ENCODE measurements at regions not wholly inside any gene's neighbourhood (a gene's known extent, or its start where the extent isn't known, plus 50 kb on each side); places are given as distances from the start of the nearest gene placed in this dataset.

GRCh38 chr2:21944536-21944935, 820.8 kb downstream of the TDRD15 start:
- Mint-ChIP-seq H3K4me3 (no peak overlapping the region), H3K36me3 (ENCODE audit: low read depth) (no peaks in the 10 kb centered on the region), H3K27me3 (ENCODE audit: low read depth) (no peaks in the 10 kb centered on the region), H3K27ac (ENCODE audit: unreplicated experiment) (no peak overlapping the region), H3K9me3 (no peaks in the 10 kb centered on the region), H3K4me1 (no peaks in the 10 kb centered on the region)
- TF ChIP-seq CTCF (conservative IDR thresholded peaks at IDR 0.05): no peak
- DNase-seq (ENCODE audit: low read depth, low spot score): no peak

GRCh38 chr2:21945658-21946057, 821.9 kb downstream of the TDRD15 start:
- Mint-ChIP-seq H3K27me3 (ENCODE audit: low read depth) (no peaks in the 10 kb centered on the region), H3K4me3 (no peak overlapping the region), H3K27ac (ENCODE audit: unreplicated experiment) (no peak overlapping the region), H3K36me3 (ENCODE audit: low read depth) (no peaks in the 10 kb centered on the region), H3K4me1 (no peaks in the 10 kb centered on the region), H3K9me3 (no peaks in the 10 kb centered on the region)
- TF ChIP-seq CTCF (conservative IDR thresholded peaks at IDR 0.05): no peak
- DNase-seq (ENCODE audit: low read depth, low spot score): no peak

GRCh38 chr2:21947046-21947445, 823.3 kb downstream of the TDRD15 start:
- TF ChIP-seq CTCF (conservative IDR thresholded peaks at IDR 0.05): no peak
- Mint-ChIP-seq H3K9me3 (no peaks in the 10 kb centered on the region), H3K36me3 (ENCODE audit: low read depth) (no peaks in the 10 kb centered on the region), H3K27ac (ENCODE audit: unreplicated experiment) (no peak overlapping the region), H3K4me3 (no peak overlapping the region), H3K27me3 (ENCODE audit: low read depth) (no peaks in the 10 kb centered on the region), H3K4me1 (no peaks in the 10 kb centered on the region)
- DNase-seq (ENCODE audit: low read depth, low spot score): no peak

- DNase-seq (ENCODE audit: low read depth, low spot score): no peak
- H3K36me3 Mint-ChIP-seq (ENCODE audit: low read depth): no peaks in the 10 kb centered on the region
- no peak for TF ChIP-seq CTCF (conservative IDR thresholded peaks at IDR 0.05)
- H3K27ac Mint-ChIP-seq (ENCODE audit: unreplicated experiment): no peak overlapping the region
- no peaks in the 10 kb centered on the region for H3K4me1 Mint-ChIP-seq
- H3K9me3 Mint-ChIP-seq: no peaks in the 10 kb centered on the region
- no peaks in the 10 kb centered on the region for H3K27me3 Mint-ChIP-seq (ENCODE audit: low read depth)
- no peak overlapping the region for H3K4me3 Mint-ChIP-seq
Measured at GRCh38 chr2:21966139-21966538, 842.4 kb downstream of the TDRD15 start.

- Mint-ChIP-seq H3K9me3 (no peaks in the 10 kb centered on the region), H3K27me3 (ENCODE audit: low read depth) (peaks cover 4% of the 10 kb centered on the region), H3K36me3 (ENCODE audit: low read depth) (no peaks in the 10 kb centered on the region), H3K4me3 (no peak overlapping the region), H3K4me1 (no peaks in the 10 kb centered on the region), H3K27ac (ENCODE audit: unreplicated experiment) (no peak overlapping the region)
- no peak for DNase-seq (ENCODE audit: low read depth, low spot score)
- no peak for TF ChIP-seq CTCF (conservative IDR thresholded peaks at IDR 0.05)
Measured at GRCh38 chr2:21970971-21971370, 847.2 kb downstream of the TDRD15 start.

- Mint-ChIP-seq H3K36me3 (ENCODE audit: low read depth) (no peaks in the 10 kb centered on the region), H3K27me3 (ENCODE audit: low read depth) (peaks cover 9% of the 10 kb centered on the region), H3K27ac (ENCODE audit: unreplicated experiment) (no peak overlapping the region), H3K4me1 (no peaks in the 10 kb centered on the region), H3K9me3 (no peaks in the 10 kb centered on the region), H3K4me3 (no peak overlapping the region)
- no peak for DNase-seq (ENCODE audit: low read depth, low spot score)
- TF ChIP-seq CTCF (conservative IDR thresholded peaks at IDR 0.05): no peak
Measured at GRCh38 chr2:21972586-21972985, 848.8 kb downstream of the TDRD15 start.

Data from neural crest cell (in vitro differentiated cells).